Smooth muscle cell (in vitro differentiated cells): ENCODE measurements at regions not wholly inside any gene's neighbourhood (a gene's known extent, or its start where the extent isn't known, plus 50 kb on each side); places are given as distances from the start of the nearest gene placed in this dataset.

Experiments
- DNase-seq: peaks from one replicate; lab custom pipeline; 2025; ENCODE audit not compliant: unreplicated experiment; lab: John Stamatoyannopoulos, UW
- H2AFZ ChIP-seq: fragments of 200-600 bp; sonication (generic); 2 replicates; pipeline ENCODE4 v1.6.0; 2016; ENCODE audit warnings: antibody characterized with exemption, low read depth, mild to moderate bottlenecking
- H3F3A ChIP-seq: fragments of 200-600 bp; sonication (generic); 2 replicates; pipeline ENCODE4 v1.6.0; 2017; ENCODE audit warnings: antibody characterized with exemption, low read depth
- H3K27ac ChIP-seq: fragments of 200-600 bp; sonication (generic); 2 replicates; pipeline ENCODE4 v1.5.1; 2016; ENCODE audit warnings: low read depth, mild to moderate bottlenecking
- H3K27me3 ChIP-seq: fragments of 200-600 bp; sonication (generic); 2 replicates; pipeline ENCODE4 v1.6.1; 2016; ENCODE audit warnings: low read depth, mild to moderate bottlenecking
- H3K36me3 ChIP-seq: fragments of 200-600 bp; sonication (generic); 2 replicates; pipeline ENCODE4 v1.5.1; 2016; ENCODE audit warnings: low read depth
- H3K4me1 ChIP-seq: fragments of 200-600 bp; sonication (generic); 2 replicates; pipeline ENCODE4 v1.5.1; 2016; ENCODE audit warnings: low read depth
- H3K4me2 ChIP-seq: fragments of 200-600 bp; sonication (generic); 2 replicates; pipeline ENCODE4 v1.6.0; 2016; ENCODE audit warnings: mild to moderate bottlenecking
- H3K4me3 ChIP-seq: fragments of 200-600 bp; sonication (generic); 2 replicates; pipeline ENCODE4 v1.5.1; 2016; ENCODE audit warnings: mild to moderate bottlenecking
- H3K79me2 ChIP-seq: fragments of 200-600 bp; sonication (generic); 2 replicates; pipeline ENCODE4 v1.6.0; 2016; ENCODE audit warnings: low read depth, mild to moderate bottlenecking
- H3K9ac ChIP-seq: fragments of 200-600 bp; sonication (generic); 2 replicates; pipeline ENCODE4 v1.6.0; 2016; ENCODE audit warnings: low read depth
- H3K9me3 ChIP-seq: fragments of 200-600 bp; sonication (generic); replicated peaks from 2 replicates; pipeline ENCODE4 v1.5.1; 2016; ENCODE audit warnings: low read depth
- H4K20me1 ChIP-seq: fragments of 200-600 bp; sonication (generic); 2 replicates; pipeline ENCODE4 v1.6.0; 2016; ENCODE audit warnings: low read depth
- CTCF ChIP-seq: fragments of 200-600 bp; sonication (generic); IDR thresholded peaks from 2 replicates; pipeline ENCODE4 v1.5.1; 2017; ENCODE audit warnings: borderline replicate concordance, mild to moderate bottlenecking, antibody characterized with exemption; ENCODE audit not compliant: insufficient read depth, poor library complexity, severe bottlenecking
- WGBS: methylation state at CpG from one replicate; pipeline ENCODE4 v1.1.7; 2016; ENCODE audit warnings: low lambda C conversion rate; 5-methylcytosine and 5-hydroxymethylcytosine counted together

GRCh38 chr7:47666164-47666862, 84.4 kb upstream of the TNS3 start:
- no peak for TF ChIP-seq CTCF
- no peak overlapping the region for H3K4me2 ChIP-seq
- no peak overlapping the region for H3K9ac ChIP-seq
- H3K36me3 ChIP-seq = no peaks in the 10 kb centered on the region
- no peak overlapping the region for H2AFZ ChIP-seq
- no peaks in the 10 kb centered on the region for H3K27me3 ChIP-seq
- peaks cover 15% of the 10 kb centered on the region for H3K4me1 ChIP-seq
- peak overlapping the region; percentile 8 for H3K27ac ChIP-seq
- H3K79me2 ChIP-seq = no peaks in the 10 kb centered on the region
- H3K9me3 ChIP-seq = no peaks in the 10 kb centered on the region
- 86% methylated on average over 10 of the region's 10 CpGs for WGBS
- H4K20me1 ChIP-seq = no peaks in the 10 kb centered on the region
- DNase-seq = no peak
- H3F3A ChIP-seq = peaks cover 7% of the 10 kb centered on the region
- no peak overlapping the region for H3K4me3 ChIP-seq

DNA sequence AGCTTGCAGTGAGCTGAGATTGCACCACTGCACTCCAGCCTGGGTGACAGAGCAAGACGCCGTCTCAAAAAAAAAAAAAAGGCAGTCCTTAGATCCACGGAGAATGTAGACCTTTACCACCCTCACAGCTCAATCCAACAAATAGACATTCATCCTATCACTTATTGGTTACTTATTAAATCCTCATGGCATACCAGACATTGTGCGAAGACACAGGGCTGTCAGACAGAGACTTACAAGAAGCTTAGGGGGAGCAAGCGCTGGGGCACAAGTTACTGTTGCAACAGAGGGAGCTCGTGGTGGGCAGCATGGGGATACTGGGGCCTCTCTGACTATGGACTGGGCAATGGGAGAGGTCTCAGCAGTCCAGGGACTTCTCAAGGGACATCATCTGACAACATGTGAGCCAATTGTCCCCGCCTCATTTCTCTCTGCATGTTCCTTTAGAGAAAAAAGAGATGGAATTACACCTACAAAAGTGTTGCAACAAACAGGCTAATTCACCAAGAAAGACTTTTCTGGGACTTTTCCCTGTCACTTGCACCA, 82.8 kb upstream of the TNS3 start:
- Histone ChIP-seq H3K4me3 (no peak overlapping the region), H4K20me1 (no peaks in the 10 kb centered on the region), H3K4me1 (peaks cover 12% of the 10 kb centered on the region), H3K4me2 (no peak overlapping the region), H3K36me3 (no peaks in the 10 kb centered on the region), H3K9me3 (no peaks in the 10 kb centered on the region), H2AFZ (no peak overlapping the region), H3F3A (peaks cover 7% of the 10 kb centered on the region), H3K9ac (no peak overlapping the region), H3K27ac (no peak overlapping the region), H3K79me2 (no peaks in the 10 kb centered on the region), H3K27me3 (no peaks in the 10 kb centered on the region)
- WGBS = 92% methylated on average over 7 of the region's 7 CpGs
- no peak for TF ChIP-seq CTCF
- no peak for DNase-seq

- 96% methylated on average over 1 of the region's 1 CpG for WGBS
Measured at GRCh38 chr7:47663851-47664250, 81.9 kb upstream of the TNS3 start.

More at GRCh38 chr7:47663851-47664250, 81.9 kb upstream of the TNS3 start:
- Histone ChIP-seq H3K4me1 (peaks cover 6% of the 10 kb centered on the region), H4K20me1 (no peaks in the 10 kb centered on the region), H3K4me3 (no peak overlapping the region), H3K9ac (no peak overlapping the region), H3F3A (peaks cover 7% of the 10 kb centered on the region), H2AFZ (no peak overlapping the region), H3K27ac (no peak overlapping the region), H3K36me3 (no peaks in the 10 kb centered on the region), H3K9me3 (no peaks in the 10 kb centered on the region), H3K79me2 (no peaks in the 10 kb centered on the region), H3K27me3 (no peaks in the 10 kb centered on the region), H3K4me2 (no peak overlapping the region)
- no peak for TF ChIP-seq CTCF
- DNase-seq = no peak
